GM12874 (cell line): ENCODE measurements at regions not wholly inside any gene's neighbourhood (a gene's known extent, or its start where the extent isn't known, plus 50 kb on each side); places are given as distances from the start of the nearest gene placed in this dataset.
A peak's percentile ranks its signal among the peaks of the same experiment; 100 is the strongest.

ENCODE experiments used
- CTCF ChIP-seq: IDR thresholded peaks from 2 replicates; pipeline ENCODE4 v1.5.1; 2011; ENCODE audit warnings: low read depth, mild to moderate bottlenecking, control low read depth, low read length, moderate library complexity; ENCODE audit not compliant: insufficient read depth

GRCh38 chr1:173417563-173417962 lies 59.6 kb upstream of the PRDX6 start:
- TF ChIP-seq CTCF, result no peak

- TF ChIP-seq CTCF, result no peak
Measured at GRCh38 chr1:173418107-173418985, 58.8 kb upstream of the PRDX6 start.

- TF ChIP-seq CTCF, result peak; percentile 58
Measured at GRCh38 chr1:173420330-173420806, 56.8 kb upstream of the PRDX6 start.

- no peak for TF ChIP-seq CTCF
Measured at GRCh38 chr1:173421286-173421685, 55.8 kb upstream of the PRDX6 start.

GRCh38 chr1:173421789-173422188 lies 55.3 kb upstream of the PRDX6 start:
- no peak for TF ChIP-seq CTCF

GRCh38 chr1:173422456-173422976 lies 54.6 kb upstream of the PRDX6 start:
- TF ChIP-seq CTCF, result no peak

GRCh38 chr1:173423291-173423690 lies 53.8 kb upstream of the PRDX6 start:
- TF ChIP-seq CTCF, result no peak
